ENCODE measurements at regions not wholly inside any gene's neighbourhood (a gene's known extent, or its start where the extent isn't known, plus 50 kb on each side); places are given as distances from the start of the nearest gene placed in this dataset.

DNA sequence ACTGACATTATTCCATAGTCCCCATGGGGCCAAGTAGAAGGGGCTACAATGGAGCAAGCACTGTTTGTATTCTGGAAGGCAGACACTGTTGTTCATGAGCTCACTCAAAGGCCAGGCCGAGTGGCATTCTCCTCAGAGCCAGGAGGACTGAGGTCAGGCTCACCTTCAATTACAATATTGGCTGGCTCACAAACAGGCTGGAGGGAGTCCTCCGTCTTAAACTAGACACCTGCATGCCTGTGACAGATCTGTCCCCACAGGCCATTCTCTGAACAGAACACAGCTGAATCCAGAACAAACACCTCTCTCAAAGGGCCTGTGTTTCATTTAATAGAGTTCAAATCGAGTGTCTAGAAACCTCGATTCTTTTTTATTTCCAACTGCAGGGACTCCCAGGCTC is 347.4 kb upstream of the PPP2R3A start:
- no peaks in the 10 kb centered on the region for H3K27me3 ChIP-seq (ENCODE audit: insufficient read depth, low read depth, low read length)
- TF ChIP-seq EP300 (conservative IDR thresholded peaks at IDR 0.05; ENCODE audit: poor library complexity, severe bottlenecking) (no peak), EZH2 (IDR thresholded peaks at IDR 0.05; ENCODE audit: borderline replicate concordance, insufficient read depth, low read length, poor library complexity, severe bottlenecking) (no peak), POLR2AphosphoS5 (IDR thresholded peaks at IDR 0.05) (no peak), CTCF (IDR thresholded peaks at IDR 0.05; ENCODE audit: poor library complexity, severe bottlenecking) (no peak), RAD21 (conservative IDR thresholded peaks at IDR 0.05) (no peak), SMC3 (conservative IDR thresholded peaks at IDR 0.05; ENCODE audit: poor library complexity) (no peak), MXI1 (conservative IDR thresholded peaks at IDR 0.05; ENCODE audit: poor library complexity, severe bottlenecking) (no peak), TAF1 (IDR thresholded peaks at IDR 0.05; ENCODE audit: low read depth) (no peak)
- TF ChIP-seq, protein P1, sequence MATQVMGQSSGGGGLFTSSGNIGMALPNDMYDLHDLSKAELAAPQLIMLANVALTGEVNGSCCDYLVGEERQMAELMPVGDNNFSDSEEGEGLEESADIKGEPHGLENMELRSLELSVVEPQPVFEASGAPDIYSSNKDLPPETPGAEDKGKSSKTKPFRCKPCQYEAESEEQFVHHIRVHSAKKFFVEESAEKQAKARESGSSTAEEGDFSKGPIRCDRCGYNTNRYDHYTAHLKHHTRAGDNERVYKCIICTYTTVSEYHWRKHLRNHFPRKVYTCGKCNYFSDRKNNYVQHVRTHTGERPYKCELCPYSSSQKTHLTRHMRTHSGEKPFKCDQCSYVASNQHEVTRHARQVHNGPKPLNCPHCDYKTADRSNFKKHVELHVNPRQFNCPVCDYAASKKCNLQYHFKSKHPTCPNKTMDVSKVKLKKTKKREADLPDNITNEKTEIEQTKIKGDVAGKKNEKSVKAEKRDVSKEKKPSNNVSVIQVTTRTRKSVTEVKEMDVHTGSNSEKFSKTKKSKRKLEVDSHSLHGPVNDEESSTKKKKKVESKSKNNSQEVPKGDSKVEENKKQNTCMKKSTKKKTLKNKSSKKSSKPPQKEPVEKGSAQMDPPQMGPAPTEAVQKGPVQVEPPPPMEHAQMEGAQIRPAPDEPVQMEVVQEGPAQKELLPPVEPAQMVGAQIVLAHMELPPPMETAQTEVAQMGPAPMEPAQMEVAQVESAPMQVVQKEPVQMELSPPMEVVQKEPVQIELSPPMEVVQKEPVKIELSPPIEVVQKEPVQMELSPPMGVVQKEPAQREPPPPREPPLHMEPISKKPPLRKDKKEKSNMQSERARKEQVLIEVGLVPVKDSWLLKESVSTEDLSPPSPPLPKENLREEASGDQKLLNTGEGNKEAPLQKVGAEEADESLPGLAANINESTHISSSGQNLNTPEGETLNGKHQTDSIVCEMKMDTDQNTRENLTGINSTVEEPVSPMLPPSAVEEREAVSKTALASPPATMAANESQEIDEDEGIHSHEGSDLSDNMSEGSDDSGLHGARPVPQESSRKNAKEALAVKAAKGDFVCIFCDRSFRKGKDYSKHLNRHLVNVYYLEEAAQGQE (IDR thresholded peaks at IDR 0.05; ENCODE audit: borderline replicate concordance) = no peak
- no peaks in the 10 kb centered on the region for H3K9me3 ChIP-seq (ENCODE audit: low read length)
- no peaks in the 10 kb centered on the region for H3K79me2 ChIP-seq (replicated peaks; ENCODE audit: insufficient read depth, low read length)
- H3K27ac ChIP-seq (ENCODE audit: low read length) = no peak overlapping the region
- H4K20me1 ChIP-seq (ENCODE audit: insufficient read depth) = no peaks in the 10 kb centered on the region
- no peak overlapping the region for H2AFZ ChIP-seq (ENCODE audit: low read depth, low read length)
- no peak overlapping the region for H3K4me3 ChIP-seq (ENCODE audit: low read length)
- no peak overlapping the region for H3K9ac ChIP-seq (ENCODE audit: low read length)
- H3K9me2 ChIP-seq (ENCODE audit: insufficient read depth, low read length) = no peaks in the 10 kb centered on the region
- H3K4me2 ChIP-seq (ENCODE audit: low read length) = no peak overlapping the region
- no peaks in the 10 kb centered on the region for H3K36me3 ChIP-seq (ENCODE audit: insufficient read depth, low read length)
- no peaks in the 10 kb centered on the region for H3F3A ChIP-seq (ENCODE audit: insufficient read depth, low read length, poor library complexity, severe bottlenecking)

GRCh38 chr3:135621184-135621920 is 344.2 kb upstream of the PPP2R3A start:
- Histone ChIP-seq H3K4me2 (ENCODE audit: low read length) (no peak overlapping the region), H4K20me1 (ENCODE audit: insufficient read depth) (no peaks in the 10 kb centered on the region), H2AFZ (ENCODE audit: low read depth, low read length) (no peak overlapping the region), H3K36me3 (ENCODE audit: insufficient read depth, low read length) (no peaks in the 10 kb centered on the region), H3K27ac (ENCODE audit: low read length) (no peak overlapping the region), H3K4me3 (ENCODE audit: low read length) (no peak overlapping the region), H3F3A (ENCODE audit: insufficient read depth, low read length, poor library complexity, severe bottlenecking) (no peaks in the 10 kb centered on the region), H3K9me3 (ENCODE audit: low read length) (no peaks in the 10 kb centered on the region), H3K27me3 (ENCODE audit: insufficient read depth, low read depth, low read length) (no peaks in the 10 kb centered on the region), H3K9ac (ENCODE audit: low read length) (no peak overlapping the region), H3K79me2 (replicated peaks; ENCODE audit: insufficient read depth, low read length) (no peaks in the 10 kb centered on the region), H3K9me2 (ENCODE audit: insufficient read depth, low read length) (no peaks in the 10 kb centered on the region)
- no peak for TF ChIP-seq CTCF (IDR thresholded peaks at IDR 0.05; ENCODE audit: poor library complexity, severe bottlenecking)
- no peak for TF ChIP-seq POLR2AphosphoS5 (IDR thresholded peaks at IDR 0.05)
- TF ChIP-seq TAF1 (IDR thresholded peaks at IDR 0.05; ENCODE audit: low read depth) = no peak
- TF ChIP-seq RAD21 (conservative IDR thresholded peaks at IDR 0.05) = no peak
- TF ChIP-seq EZH2 (IDR thresholded peaks at IDR 0.05; ENCODE audit: borderline replicate concordance, insufficient read depth, low read length, poor library complexity, severe bottlenecking) = no peak
- no peak for TF ChIP-seq SMC3 (conservative IDR thresholded peaks at IDR 0.05; ENCODE audit: poor library complexity)

Data from neural cell (in vitro differentiated cells).